Naive thymus-derived CD4-positive, alpha-beta T cell (primary cell): ENCODE measurements at regions not wholly inside any gene's neighbourhood (a gene's known extent, or its start where the extent isn't known, plus 50 kb on each side); places are given as distances from the start of the nearest gene placed in this dataset.

ENCODE experiments used
- ATAC-seq: fragments of 150-1000 bp; cut with Tn5 transposase; 2 replicates; pipeline ENCODE4 v1.10.0; 2021; ENCODE audit warnings: mild to moderate bottlenecking, moderate library complexity
- CTCF ChIA-PET: fragments of 350-600 bp; sonication (Branson Sonifier 250); formaldehyde crosslinking; loops from one replicate; lab custom pipeline; 2021; ENCODE audit warnings: antibody characterized with exemption; lab: Charles Lee
- POLR2A ChIA-PET: fragments of 350-600 bp; sonication (Branson Sonifier 250); formaldehyde crosslinking; loops from one replicate; lab custom pipeline; 2021; ENCODE audit warnings: antibody characterized with exemption, inconsistent platforms; lab: Charles Lee
- DNase-seq, 9 donors: peaks; one replicate each; pipeline versions ENCODE4 v3.0.0 to v3.0.0-alpha.2; 2020 to 2022; ENCODE audit warnings: mixed read lengths in 1 of 9
- H3K27ac ChIP-seq: one replicate; pipeline ENCODE4 v1.7.0; 2013; ENCODE audit warnings: mild to moderate bottlenecking, low read depth, low read length, moderate library complexity
- H3K27me3 ChIP-seq, 2 donors: one replicate each; pipeline ENCODE4 v1.7.0; 2013; ENCODE audit warnings: low read length in 2 of 2, mild to moderate bottlenecking in 2 of 2, moderate library complexity in 2 of 2; ENCODE audit not compliant: control insufficient read depth in 2 of 2, insufficient read depth in 2 of 2
- H3K36me3 ChIP-seq, 3 experiments: 1 replicate in 2 of 3; 2 replicates in 1 of 3; pipeline ENCODE4 v1.7.0; 2013; ENCODE audit warnings: low read length in 3 of 3, mild to moderate bottlenecking in 3 of 3, moderate library complexity in 1 of 3; ENCODE audit not compliant: insufficient read depth in 3 of 3, control insufficient read depth in 2 of 3
- H3K4me1 ChIP-seq, 2 donors: one replicate each; pipeline ENCODE4 v1.7.0; 2013; ENCODE audit warnings: low read length in 2 of 2, mild to moderate bottlenecking in 2 of 2, moderate library complexity in 1 of 2; ENCODE audit not compliant: control insufficient read depth in 2 of 2, insufficient read depth in 2 of 2
- H3K4me3 ChIP-seq: 2 replicates; pipeline ENCODE4 v1.7.0; 2013; ENCODE audit warnings: mild to moderate bottlenecking, low read length
- H3K9me3 ChIP-seq, 3 experiments: 1 replicate in 2 of 3; 2 replicates in 1 of 3; pipeline ENCODE4 v1.7.0; 2013; ENCODE audit warnings: low read length in 3 of 3; ENCODE audit not compliant: control insufficient read depth in 2 of 3
- H3K27ac Mint-ChIP-seq, 9 donors: one replicate each; pipeline ENCODE4 v1.8.0; 2020 to 2022; ENCODE audit warnings: mixed read lengths in 9 of 9, mild to moderate bottlenecking in 8 of 9, moderate library complexity in 5 of 9, inconsistent platforms in 2 of 9
- H3K27me3 Mint-ChIP-seq, 5 donors: one replicate each; pipeline ENCODE4 v1.8.0; 2021 to 2022; ENCODE audit warnings: mixed read lengths in 5 of 5, mild to moderate bottlenecking in 1 of 5
- H3K36me3 Mint-ChIP-seq, 5 donors: one replicate each; pipeline ENCODE4 v1.8.0; 2020 to 2022; ENCODE audit warnings: mixed read lengths in 5 of 5, mild to moderate bottlenecking in 3 of 5, inconsistent platforms in 1 of 5
- H3K4me1 Mint-ChIP-seq, 7 donors: one replicate each; pipeline ENCODE4 v1.8.0; 2020 to 2022; ENCODE audit warnings: mixed read lengths in 7 of 7, mild to moderate bottlenecking in 3 of 7, inconsistent platforms in 1 of 7
- H3K4me3 Mint-ChIP-seq, 10 donors: one replicate each; pipeline ENCODE4 v1.8.0; 2020 to 2022; ENCODE audit warnings: mild to moderate bottlenecking in 10 of 10, mixed read lengths in 10 of 10, moderate library complexity in 6 of 10, inconsistent platforms in 2 of 10
- H3K9me3 Mint-ChIP-seq, 11 donors: one replicate each; pipeline ENCODE4 v1.8.0; 2020 to 2022; ENCODE audit warnings: mixed read lengths in 11 of 11, mild to moderate bottlenecking in 4 of 11, inconsistent platforms in 1 of 11, moderate library complexity in 1 of 11
- intact Hi-C, 2 donors: fragments of 100-400 bp; cut with micrococcal nuclease; formaldehyde crosslinking; loops; one replicate each; pipeline ENCODE4 v1.15.1; 2023

DNA sequence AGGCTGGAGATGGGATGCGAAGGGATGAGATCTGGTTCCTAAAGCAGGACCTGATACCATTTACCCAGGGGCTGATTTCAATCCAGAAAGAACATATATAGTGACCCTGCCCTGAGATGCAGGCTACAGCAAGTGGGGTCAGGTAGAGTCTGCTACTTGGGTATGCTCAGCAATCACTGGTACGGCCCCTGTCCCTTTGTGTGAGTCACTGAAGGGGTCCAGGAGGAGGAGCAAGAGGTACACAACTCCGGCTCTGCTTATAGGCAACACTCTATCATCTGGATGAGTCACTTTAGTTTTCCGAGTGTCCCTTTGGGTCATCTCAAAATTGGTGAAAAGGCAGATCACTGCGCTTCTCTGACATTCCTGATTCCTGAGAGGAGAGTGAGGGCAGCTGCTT lies 79.6 kb upstream of the SORCS1 start:
- no peaks in the 10 kb centered on the region for H3K9me3 ChIP-seq
- Mint-ChIP-seq H3K27ac (no peak overlapping the region), H3K36me3 (peaks cover 0 to 3% (median 0%) of the 10 kb centered on the region in 5 donors), H3K4me1 (no peaks in the 10 kb centered on the region), H3K27me3 (no peaks in the 10 kb centered on the region), H3K4me3 (no peak overlapping the region), H3K9me3 (peaks cover 0 to 10% (median 0%) of the 10 kb centered on the region in 11 donors)
- DNase-seq (no peak), ATAC-seq (no peak)
- intact Hi-C loops = no loop called here
- CTCF ChIA-PET = no interaction called here
- H3K36me3 ChIP-seq = no peaks in the 10 kb centered on the region
- H3K4me3 ChIP-seq = no peak overlapping the region
- H3K4me1 ChIP-seq = no peaks in the 10 kb centered on the region
- H3K27ac ChIP-seq = no peak overlapping the region
- no peaks in the 10 kb centered on the region for H3K27me3 ChIP-seq
- POLR2A ChIA-PET = no interaction called here

- H3K9me3 Mint-ChIP-seq = peaks cover 2 to 20% (median 8%) of the 10 kb centered on the region in 11 donors
- no peak overlapping the region for H3K4me3 Mint-ChIP-seq
- intact Hi-C loops = no loop called here
- Histone ChIP-seq H3K36me3 (no peaks in the 10 kb centered on the region), H3K4me3 (no peak overlapping the region), H3K27me3 (no peaks in the 10 kb centered on the region), H3K4me1 (no peaks in the 10 kb centered on the region), H3K9me3 (no peaks in the 10 kb centered on the region), H3K27ac (no peak overlapping the region)
- ATAC-seq (no peak), DNase-seq (no peak)
- no peaks in the 10 kb centered on the region for H3K4me1 Mint-ChIP-seq
- H3K27ac Mint-ChIP-seq = no peak overlapping the region
- POLR2A ChIA-PET = no interaction called here
- CTCF ChIA-PET = no interaction called here
- peaks cover 0 to 3% (median 0%) of the 10 kb centered on the region in 5 donors for H3K36me3 Mint-ChIP-seq
- peaks cover 0 to 1% (median 0%) of the 10 kb centered on the region in 5 donors for H3K27me3 Mint-ChIP-seq
Measured at GRCh38 chr10:107238275-107238674, 73.8 kb upstream of the SORCS1 start.

GRCh38 chr10:107232013-107232412 lies 67.5 kb upstream of the SORCS1 start:
- Mint-ChIP-seq H3K27ac (no peak overlapping the region), H3K4me3 (no peak overlapping the region), H3K27me3 (peaks cover 0 to 4% (median 0%) of the 10 kb centered on the region in 5 donors), H3K4me1 (no peaks in the 10 kb centered on the region), H3K36me3 (no peaks in the 10 kb centered on the region), H3K9me3 (peaks cover 3 to 26% (median 14%) of the 10 kb centered on the region in 11 donors)
- no peak for DNase-seq
- Histone ChIP-seq H3K27ac (no peak overlapping the region), H3K27me3 (no peaks in the 10 kb centered on the region), H3K4me3 (no peak overlapping the region), H3K36me3 (no peaks in the 10 kb centered on the region), H3K9me3 (peaks cover 0 to 3% (median 0%) of the 10 kb centered on the region in 3 experiments), H3K4me1 (no peaks in the 10 kb centered on the region)
- CTCF ChIA-PET = no interaction called here
- intact Hi-C loops = no loop called here
- no peak for ATAC-seq
- POLR2A ChIA-PET = no interaction called here

DNA sequence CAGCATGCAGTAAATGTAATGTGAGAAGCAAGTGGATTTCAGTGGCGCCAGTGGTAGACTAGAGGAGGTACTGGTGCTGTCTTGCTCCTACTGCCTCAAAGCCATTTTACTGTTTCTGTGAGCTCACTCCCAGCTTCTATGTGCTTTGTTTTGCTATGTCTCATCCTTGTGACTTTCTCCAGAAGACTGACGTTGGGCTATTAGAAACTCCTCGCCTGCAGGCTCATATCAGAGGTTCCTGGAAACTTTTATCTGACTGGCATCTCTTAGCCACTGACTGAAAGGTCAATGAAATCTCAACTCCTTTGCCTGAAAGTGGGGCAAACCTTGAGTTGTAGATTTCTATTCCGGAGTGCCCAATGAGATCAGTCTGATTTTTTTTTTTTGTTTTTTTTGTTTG lies 66.4 kb upstream of the SORCS1 start:
- DNase-seq (no peak), ATAC-seq (no peak)
- no peak overlapping the region for H3K4me3 Mint-ChIP-seq
- Histone ChIP-seq H3K9me3 (peaks cover 0 to 3% (median 0%) of the 10 kb centered on the region in 3 experiments), H3K4me3 (no peak overlapping the region), H3K36me3 (no peaks in the 10 kb centered on the region), H3K27me3 (no peaks in the 10 kb centered on the region), H3K27ac (no peak overlapping the region), H3K4me1 (no peaks in the 10 kb centered on the region)
- H3K4me1 Mint-ChIP-seq = no peaks in the 10 kb centered on the region
- no peak overlapping the region for H3K27ac Mint-ChIP-seq
- ChIA-PET POLR2A (no interaction called here), CTCF (no interaction called here)
- H3K9me3 Mint-ChIP-seq = peaks cover 3 to 27% (median 12%) of the 10 kb centered on the region in 11 donors
- intact Hi-C loops = no loop called here
- H3K27me3 Mint-ChIP-seq = peaks cover 0 to 4% (median 0%) of the 10 kb centered on the region in 5 donors
- no peaks in the 10 kb centered on the region for H3K36me3 Mint-ChIP-seq

DNA sequence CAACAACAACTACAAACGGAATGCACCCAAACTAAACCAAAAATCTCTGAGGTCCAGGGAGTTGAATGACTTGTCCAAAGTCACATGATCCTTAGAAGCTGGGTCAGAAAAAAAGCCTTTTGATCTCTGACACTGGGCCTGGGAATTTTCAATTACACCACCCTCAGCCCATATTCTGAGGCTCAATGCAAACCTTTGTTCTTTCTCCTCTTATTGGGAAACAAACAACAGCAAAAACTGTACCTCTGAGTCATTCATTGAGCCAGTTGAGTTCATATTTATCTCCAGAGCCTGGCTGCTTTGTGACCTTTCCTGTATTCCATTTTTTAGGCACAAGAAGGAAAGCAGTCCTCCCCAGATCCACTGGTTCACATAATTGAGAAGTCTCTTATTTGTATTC lies 51.2 kb upstream of the SORCS1 start:
- H3K4me3 Mint-ChIP-seq = no peak overlapping the region
- CTCF ChIA-PET = no interaction called here
- POLR2A ChIA-PET = no interaction called here

More for the DNA sequence above, 51.2 kb upstream of the SORCS1 start:
- Histone ChIP-seq H3K9me3 (no peaks in the 10 kb centered on the region), H3K27me3 (no peaks in the 10 kb centered on the region), H3K4me3 (no peak overlapping the region), H3K4me1 (no peaks in the 10 kb centered on the region), H3K27ac (no peak overlapping the region), H3K36me3 (no peaks in the 10 kb centered on the region)
- H3K9me3 Mint-ChIP-seq = peaks cover 0 to 22% (median 5%) of the 10 kb centered on the region in 11 donors
- no peaks in the 10 kb centered on the region for H3K27me3 Mint-ChIP-seq
- no peak for ATAC-seq
- H3K36me3 Mint-ChIP-seq = no peaks in the 10 kb centered on the region
- intact Hi-C loops = no loop called here
- no peak for DNase-seq
- no peaks in the 10 kb centered on the region for H3K4me1 Mint-ChIP-seq
- H3K27ac Mint-ChIP-seq = no peak overlapping the region
